A549 (cell line): ENCODE measurements at regions not wholly inside any gene's neighbourhood (a gene's known extent, or its start where the extent isn't known, plus 50 kb on each side); places are given as distances from the start of the nearest gene placed in this dataset.
A peak's percentile ranks its signal among the peaks of the same experiment; 100 is the strongest.
"Not testable (repeated sequence)": the region's sequence is repeated elsewhere in the genome, so short reads cannot be mapped to it uniquely, and the experiment has no call there.

ENCODE experiments used
- ATAC-seq, 2 experiments: fragments of 200-7000 bp in 1 of 2; fragments of >200 bp in 1 of 2; cut with Nextera tagmentation in 1 of 2; cut with Tn5 transposase in 1 of 2; 3 replicates each; pipeline versions ENCODE4 v1.8.0 to v1.9.1; 2018 to 2020; ENCODE audit warnings: mild to moderate bottlenecking in 1 of 2, moderate library complexity in 1 of 2
- CTCF ChIA-PET: fragments of 300-600 bp; sonication (Branson Sonifier 250); formaldehyde crosslinking; extraction: SDS; loops from one replicate; lab custom pipeline; 2021; ENCODE audit warnings: antibody characterized with exemption, inconsistent platforms; lab: Yijun Ruan, JAX
- POLR2A ChIA-PET: fragments of 350-600 bp; formaldehyde crosslinking; extraction: SDS; loops from one replicate; lab custom pipeline; 2021; ENCODE audit warnings: antibody characterized with exemption, inconsistent platforms; lab: Yijun Ruan, JAX
- DNase-seq, 2 experiments: peaks; one replicate each; pipeline versions ENCODE4 v3.0.0 to v3.0.0-alpha.2; 2011 to 2016; ENCODE audit warnings: low read depth in 1 of 2, low spot score in 1 of 2
- FAIRE-seq: peaks from 2 replicates; lab custom pipeline; 2011; peaks lifted over from hg19 to GRCh38; lab: Jason Lieb, UNC
- H3K27ac ChIP-seq, 2 experiments: fragments of >200 bp; sonication (Bioruptor Twin); formaldehyde crosslinking; 3 replicates each; pipeline ENCODE4 v1.5.1; 2016 to 2017
- H3K4me1 ChIP-seq: fragments of >200 bp; sonication (Bioruptor Twin); formaldehyde crosslinking; 3 replicates; pipeline ENCODE4 v1.6.1; 2016
- H3K4me2 ChIP-seq: fragments of >200 bp; sonication (Bioruptor Twin); formaldehyde crosslinking; 3 replicates; pipeline ENCODE4 v1.6.1; 2016
- H3K4me3 ChIP-seq: fragments of >200 bp; sonication (Bioruptor Twin); formaldehyde crosslinking; 3 replicates; pipeline ENCODE4 v1.5.1; 2016
- H3K9me3 ChIP-seq: fragments of >200 bp; sonication (Bioruptor Twin); formaldehyde crosslinking; 3 replicates; pipeline ENCODE4 v1.6.1; 2016
- BHLHE40 ChIP-seq: IDR thresholded peaks from 2 replicates; pipeline ENCODE4 v1.6.1; 2012; ENCODE audit warnings: low read depth, low read length, inconsistent platforms
- CBX2 ChIP-seq: fragments of 200-600 bp; sonication (generic); IDR thresholded peaks from 2 replicates; pipeline ENCODE4 v1.6.1; 2016; ENCODE audit warnings: low read depth, mild to moderate bottlenecking, borderline replicate concordance
- CEBPB ChIP-seq, 2 experiments: fragments of >200 bp in 1 of 2; sonication (Bioruptor Twin) in 1 of 2; formaldehyde crosslinking in 1 of 2; IDR thresholded peaks; 2 replicates each; pipeline ENCODE4 v1.6.1; 2012 to 2016
- CHD4 ChIP-seq: fragments of 200-600 bp; sonication (generic); IDR thresholded peaks from 2 replicates; pipeline ENCODE4 v1.6.1; 2016; ENCODE audit warnings: antibody characterized with exemption, mild to moderate bottlenecking, borderline replicate concordance
- EP300 ChIP-seq, 2 experiments: fragments of >200 bp; sonication (Bioruptor Twin); formaldehyde crosslinking; IDR thresholded peaks; 2 replicates in 1 of 2; 3 replicates in 1 of 2; pipeline ENCODE4 v1.6.1; 2016 to 2017
- HOXA7 ChIP-seq: fragments of 250-450 bp; sonication (Bioruptor Pico); IDR thresholded peaks from 2 replicates; pipeline ENCODE4 v1.5.0; 2020; ENCODE audit warnings: mild to moderate bottlenecking, moderate library complexity
- JUNB ChIP-seq: fragments of >200 bp; sonication (Bioruptor Twin); formaldehyde crosslinking; IDR thresholded peaks from 2 replicates; pipeline ENCODE4 v1.6.1; 2016
- KDM1A ChIP-seq: fragments of 200-600 bp; sonication (generic); IDR thresholded peaks from 2 replicates; pipeline ENCODE4 v1.6.1; 2016; ENCODE audit warnings: low read depth, mild to moderate bottlenecking
- KDM5A ChIP-seq: fragments of 200-600 bp; sonication (generic); IDR thresholded peaks from 2 replicates; pipeline ENCODE4 v1.6.1; 2016; ENCODE audit warnings: antibody characterized with exemption, mild to moderate bottlenecking
- MYC ChIP-seq: IDR thresholded peaks from 2 replicates; pipeline ENCODE4 v1.6.1; 2012; ENCODE audit warnings: mild to moderate bottlenecking, inconsistent platforms, low read length, improper control_type of control experiment, borderline replicate concordance
- NPAS2 ChIP-seq: fragments of 250-450 bp; sonication (Bioruptor Pico); IDR thresholded peaks from 2 replicates; pipeline ENCODE4 v1.8.0; 2022; ENCODE audit warnings: mild to moderate bottlenecking, moderate library complexity, borderline replicate concordance
- PBX3 ChIP-seq: IDR thresholded peaks from 2 replicates; pipeline ENCODE4 v1.6.1; 2012
- PHF8 ChIP-seq: fragments of 200-600 bp; sonication (generic); IDR thresholded peaks from 2 replicates; pipeline ENCODE4 v1.6.1; 2016; ENCODE audit warnings: low read depth, mild to moderate bottlenecking, antibody characterized with exemption, moderate library complexity, borderline replicate concordance
- RAD21 ChIP-seq, 2 experiments: fragments of >200 bp in 1 of 2; sonication (Bioruptor Twin) in 1 of 2; formaldehyde crosslinking in 1 of 2; IDR thresholded peaks in 1 of 2; conservative IDR thresholded peaks in 1 of 2; 2 replicates in 1 of 2; 3 replicates in 1 of 2; pipeline ENCODE4 v1.6.1; 2012 to 2018; ENCODE audit warnings: inconsistent platforms in 1 of 2
- SMC3 ChIP-seq: fragments of >200 bp; sonication (Bioruptor Twin); formaldehyde crosslinking; IDR thresholded peaks from 3 replicates; pipeline ENCODE4 v1.6.1; 2018; ENCODE audit warnings: inconsistent platforms
- ZC3H11A ChIP-seq: fragments of 450-650 bp; IDR thresholded peaks from 2 replicates; pipeline ENCODE4 v1.6.1; 2014; ENCODE audit warnings: antibody characterized with exemption, mild to moderate bottlenecking
- WGBS: methylation state at CpG from one replicate; pipeline ENCODE4 v1.1.6; 2017; ENCODE audit errors: missing lambda C conversion rate; 5-methylcytosine and 5-hydroxymethylcytosine counted together
- TF ChIP-seq, protein P1 (sequence below): fragments of 250-450 bp; sonication (Bioruptor Pico); IDR thresholded peaks from 2 replicates; pipeline ENCODE4 v1.5.0; 2020; ENCODE audit warnings: low read depth, mild to moderate bottlenecking, moderate library complexity
- TF ChIP-seq, protein P2 (sequence below): fragments of 200-600 bp; sonication (generic); IDR thresholded peaks from 2 replicates; pipeline ENCODE4 v1.6.1; 2016; ENCODE audit warnings: antibody characterized with exemption, mild to moderate bottlenecking, moderate library complexity
- TF ChIP-seq, protein P3 (sequence below): fragments of >200 bp; sonication (Bioruptor Twin); formaldehyde crosslinking; IDR thresholded peaks from 3 replicates; pipeline ENCODE4 v1.6.1; 2016

GRCh38 chr11:89633135-89633705, 76.9 kb upstream of the TRIM77 start:
- ChIA-PET POLR2A (no interaction called here), CTCF (no interaction called here)
- Histone ChIP-seq H3K4me1 (no peaks in the 10 kb centered on the region), H3K9me3 (no peaks in the 10 kb centered on the region), H3K27ac (no peak overlapping the region), H3K4me2 (no peak overlapping the region), H3K4me3 (no peak overlapping the region)
- DNase-seq, result no peak
- no peak for ATAC-seq
- 30% methylated on average over 1 of the region's 1 CpG for WGBS
- FAIRE-seq, result peak; percentile 61
- no peak for TF ChIP-seq KDM5A
- TF ChIP-seq, protein P1, sequence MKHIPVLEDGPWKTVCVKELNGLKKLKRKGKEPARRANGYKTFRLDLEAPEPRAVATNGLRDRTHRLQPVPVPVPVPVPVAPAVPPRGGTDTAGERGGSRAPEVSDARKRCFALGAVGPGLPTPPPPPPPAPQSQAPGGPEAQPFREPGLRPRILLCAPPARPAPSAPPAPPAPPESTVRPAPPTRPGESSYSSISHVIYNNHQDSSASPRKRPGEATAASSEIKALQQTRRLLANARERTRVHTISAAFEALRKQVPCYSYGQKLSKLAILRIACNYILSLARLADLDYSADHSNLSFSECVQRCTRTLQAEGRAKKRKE, result no peak
- TF ChIP-seq CEBPB (IDR thresholded peaks at IDR 0.05), result no peak
- TF ChIP-seq EP300 (IDR thresholded peaks at IDR 0.05), result no peak
- no peak for TF ChIP-seq CBX2
- TF ChIP-seq KDM1A, result no peak
- TF ChIP-seq PHF8, result no peak
- TF ChIP-seq SMC3, result no peak
- no peak for TF ChIP-seq BHLHE40
- no peak for TF ChIP-seq ZC3H11A
- TF ChIP-seq RAD21 (conservative IDR thresholded peaks at IDR 0.05 in 1 of 2, IDR thresholded peaks at IDR 0.05 in 1 of 2), result no peak
- no peak for TF ChIP-seq MYC
- no peak for TF ChIP-seq PBX3
- TF ChIP-seq, protein P2, sequence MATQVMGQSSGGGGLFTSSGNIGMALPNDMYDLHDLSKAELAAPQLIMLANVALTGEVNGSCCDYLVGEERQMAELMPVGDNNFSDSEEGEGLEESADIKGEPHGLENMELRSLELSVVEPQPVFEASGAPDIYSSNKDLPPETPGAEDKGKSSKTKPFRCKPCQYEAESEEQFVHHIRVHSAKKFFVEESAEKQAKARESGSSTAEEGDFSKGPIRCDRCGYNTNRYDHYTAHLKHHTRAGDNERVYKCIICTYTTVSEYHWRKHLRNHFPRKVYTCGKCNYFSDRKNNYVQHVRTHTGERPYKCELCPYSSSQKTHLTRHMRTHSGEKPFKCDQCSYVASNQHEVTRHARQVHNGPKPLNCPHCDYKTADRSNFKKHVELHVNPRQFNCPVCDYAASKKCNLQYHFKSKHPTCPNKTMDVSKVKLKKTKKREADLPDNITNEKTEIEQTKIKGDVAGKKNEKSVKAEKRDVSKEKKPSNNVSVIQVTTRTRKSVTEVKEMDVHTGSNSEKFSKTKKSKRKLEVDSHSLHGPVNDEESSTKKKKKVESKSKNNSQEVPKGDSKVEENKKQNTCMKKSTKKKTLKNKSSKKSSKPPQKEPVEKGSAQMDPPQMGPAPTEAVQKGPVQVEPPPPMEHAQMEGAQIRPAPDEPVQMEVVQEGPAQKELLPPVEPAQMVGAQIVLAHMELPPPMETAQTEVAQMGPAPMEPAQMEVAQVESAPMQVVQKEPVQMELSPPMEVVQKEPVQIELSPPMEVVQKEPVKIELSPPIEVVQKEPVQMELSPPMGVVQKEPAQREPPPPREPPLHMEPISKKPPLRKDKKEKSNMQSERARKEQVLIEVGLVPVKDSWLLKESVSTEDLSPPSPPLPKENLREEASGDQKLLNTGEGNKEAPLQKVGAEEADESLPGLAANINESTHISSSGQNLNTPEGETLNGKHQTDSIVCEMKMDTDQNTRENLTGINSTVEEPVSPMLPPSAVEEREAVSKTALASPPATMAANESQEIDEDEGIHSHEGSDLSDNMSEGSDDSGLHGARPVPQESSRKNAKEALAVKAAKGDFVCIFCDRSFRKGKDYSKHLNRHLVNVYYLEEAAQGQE, result no peak
- no peak for TF ChIP-seq HOXA7 (CRISPR knock-in tag)
- no peak for TF ChIP-seq NPAS2 (CRISPR knock-in tag)
- no peak for TF ChIP-seq JUNB
- no peak for TF ChIP-seq CHD4
- TF ChIP-seq, protein P3, sequence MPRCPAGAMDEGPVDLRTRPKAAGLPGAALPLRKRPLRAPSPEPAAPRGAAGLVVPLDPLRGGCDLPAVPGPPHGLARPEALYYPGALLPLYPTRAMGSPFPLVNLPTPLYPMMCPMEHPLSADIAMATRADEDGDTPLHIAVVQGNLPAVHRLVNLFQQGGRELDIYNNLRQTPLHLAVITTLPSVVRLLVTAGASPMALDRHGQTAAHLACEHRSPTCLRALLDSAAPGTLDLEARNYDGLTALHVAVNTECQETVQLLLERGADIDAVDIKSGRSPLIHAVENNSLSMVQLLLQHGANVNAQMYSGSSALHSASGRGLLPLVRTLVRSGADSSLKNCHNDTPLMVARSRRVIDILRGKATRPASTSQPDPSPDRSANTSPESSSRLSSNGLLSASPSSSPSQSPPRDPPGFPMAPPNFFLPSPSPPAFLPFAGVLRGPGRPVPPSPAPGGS, result no peak

DNA sequence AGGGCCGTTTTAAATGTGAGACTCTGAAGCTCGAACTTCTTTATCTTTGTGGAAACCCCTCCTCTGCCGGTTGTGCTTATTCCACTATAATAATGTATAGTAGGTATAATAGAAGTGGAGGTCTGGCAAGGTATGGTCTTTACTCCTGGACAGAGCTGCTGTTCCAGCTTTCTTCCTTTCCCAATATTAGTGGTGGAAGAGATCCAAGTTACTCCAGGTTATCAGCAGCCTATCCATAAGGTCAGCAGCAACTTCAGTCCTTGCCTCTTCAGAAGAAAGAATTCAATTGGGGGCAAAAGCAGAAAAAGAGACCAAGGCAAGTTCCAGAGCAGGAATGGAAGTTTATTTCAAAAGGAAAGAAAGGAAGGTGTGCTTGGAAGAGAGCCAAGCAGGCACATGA, 69.3 kb upstream of the TRIM77 start:
- 10% methylated on average over 3 of the region's 3 CpGs for WGBS
- POLR2A ChIA-PET, ATAC-seq: not testable (repeated sequence)

GRCh38 chr11:89648232-89648631, 61.9 kb upstream of the TRIM77 start:
- H3K9me3 ChIP-seq, H3K4me2 ChIP-seq, H3K27ac ChIP-seq, CTCF ChIA-PET, DNase-seq, POLR2A ChIA-PET, H3K4me3 ChIP-seq, ATAC-seq, H3K4me1 ChIP-seq, FAIRE-seq: not testable (repeated sequence)
- 4% methylated on average over 1 of the region's 1 CpG for WGBS

More for the DNA sequence above, 69.3 kb upstream of the TRIM77 start:
- CTCF ChIA-PET, FAIRE-seq, H3K4me3 ChIP-seq, DNase-seq, H3K27ac ChIP-seq, H3K9me3 ChIP-seq, H3K4me2 ChIP-seq, H3K4me1 ChIP-seq: not testable (repeated sequence)

DNA sequence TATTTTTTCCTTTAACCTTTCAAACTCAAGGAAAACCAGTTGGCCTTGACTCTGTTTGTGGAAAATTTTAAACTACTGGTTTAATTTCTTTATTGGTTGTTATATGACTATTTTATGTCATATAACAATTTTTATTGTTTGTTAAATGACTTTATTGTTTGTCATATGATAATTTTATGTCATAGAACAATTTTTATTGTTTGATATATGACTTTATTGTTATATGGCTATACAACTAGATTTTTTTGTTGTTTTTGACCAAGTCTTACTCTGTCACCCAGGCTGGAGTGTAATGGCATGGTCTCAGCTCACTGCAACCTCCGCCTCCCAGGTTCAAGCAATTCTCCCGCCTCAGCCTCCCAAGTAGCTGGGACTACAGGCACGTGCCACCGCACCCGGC, 61.1 kb upstream of the TRIM77 start:
- WGBS, result 56% methylated on average over 5 of the region's 5 CpGs
- H3K4me3 ChIP-seq, ATAC-seq, POLR2A ChIA-PET, FAIRE-seq, H3K4me1 ChIP-seq, H3K9me3 ChIP-seq, H3K4me2 ChIP-seq, H3K27ac ChIP-seq, DNase-seq, CTCF ChIA-PET: not testable (repeated sequence)

DNA sequence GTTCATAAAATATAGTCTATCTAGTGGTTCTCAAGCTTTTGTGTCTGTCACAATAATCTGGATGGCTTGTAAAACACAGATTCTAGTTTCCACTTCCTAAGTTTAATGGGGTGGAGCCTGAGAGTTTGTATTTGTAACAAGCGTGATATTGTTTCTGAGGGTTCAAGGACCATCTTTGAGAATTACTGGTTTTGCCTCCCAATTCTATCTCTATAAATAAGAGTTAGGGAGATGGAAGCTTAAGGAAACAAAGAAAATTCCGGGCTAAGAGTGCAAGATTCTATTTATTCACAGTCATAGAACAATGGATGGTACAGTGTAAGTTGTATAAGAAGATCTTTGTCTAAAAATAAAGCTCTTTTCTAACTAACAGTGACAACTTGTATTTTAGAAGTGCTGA, 55.4 kb upstream of the TRIM77 start:
- peak; percentile 61 for FAIRE-seq
- DNase-seq, POLR2A ChIA-PET, ATAC-seq, H3K4me2 ChIP-seq, H3K4me3 ChIP-seq, H3K9me3 ChIP-seq, H3K27ac ChIP-seq, H3K4me1 ChIP-seq, CTCF ChIA-PET: not testable (repeated sequence)
- WGBS, result 10% methylated on average over 2 of the region's 2 CpGs
